H1 (cell line): ENCODE measurements at regions not wholly inside any gene's neighbourhood (a gene's known extent, or its start where the extent isn't known, plus 50 kb on each side); places are given as distances from the start of the nearest gene placed in this dataset.

Experiments
- CTCF ChIA-PET: fragments of 300-600 bp; sonication (Branson Sonifier 250); formaldehyde crosslinking; loops from one replicate; lab custom pipeline; 2021; ENCODE audit not compliant: partially characterized antibody; lab: Charles Lee
- POLR2A ChIA-PET: fragments of 300-600 bp; sonication (Branson Sonifier 250); formaldehyde crosslinking; loops from one replicate; lab custom pipeline; 2021; ENCODE audit warnings: inconsistent platforms; ENCODE audit not compliant: partially characterized antibody; lab: Charles Lee
- DNase-seq, 2 experiments: peaks; one replicate each; pipeline versions ENCODE4 v3.0.0 to v3.0.0-alpha.2; 2010 to 2022; ENCODE audit warnings: low spot score in 2 of 2, low read depth in 1 of 2, mixed read lengths in 1 of 2
- FAIRE-seq: peaks from 2 replicates; lab custom pipeline; 2011; peaks lifted over from hg19 to GRCh38; lab: Jason Lieb, UNC
- H2AFZ ChIP-seq: 2 replicates; pipeline ENCODE4 v1.8.1; 2012; ENCODE audit warnings: low read length, inconsistent platforms
- H2AK5ac ChIP-seq: 2 replicates; pipeline ENCODE4 v1.6.1; 2013; ENCODE audit warnings: low read depth, low read length
- H2BK120ac ChIP-seq: replicated peaks from 2 replicates; pipeline ENCODE3; 2013; ENCODE audit warnings: low read depth, low read length, inconsistent platforms
- H2BK12ac ChIP-seq: 2 replicates; pipeline ENCODE4 v1.6.1; 2013; ENCODE audit warnings: low read depth, low read length
- H2BK15ac ChIP-seq: 2 replicates; pipeline ENCODE4 v1.6.1; 2013; ENCODE audit warnings: low read length
- H2BK20ac ChIP-seq: 2 replicates; pipeline ENCODE4 v1.6.1; 2013; ENCODE audit warnings: low read length
- H2BK5ac ChIP-seq: 2 replicates; pipeline ENCODE4 v1.6.1; 2013; ENCODE audit warnings: low read depth, low read length
- H3K14ac ChIP-seq: 2 replicates; pipeline ENCODE4 v1.6.1; 2013; ENCODE audit warnings: inconsistent platforms; ENCODE audit not compliant: insufficient read length
- H3K18ac ChIP-seq: 2 replicates; pipeline ENCODE4 v1.6.1; 2013; ENCODE audit warnings: low read length; ENCODE audit errors: extremely low read depth
- H3K23ac ChIP-seq: 2 replicates; pipeline ENCODE4 v1.6.1; 2013; ENCODE audit warnings: inconsistent platforms; ENCODE audit not compliant: insufficient read length
- H3K23me2 ChIP-seq: 2 replicates; pipeline ENCODE4 v1.6.1; 2013; ENCODE audit warnings: low read depth, low read length
- H3K27ac ChIP-seq: 2 replicates; pipeline ENCODE4 v1.6.1; 2011; ENCODE audit warnings: low read depth, low read length, inconsistent platforms
- H3K27me3 ChIP-seq, 4 experiments: replicated peaks in 1 of 4; 1 replicate in 1 of 4; 2 replicates in 3 of 4; pipeline versions ENCODE4 v1.6.1 to v1.8.1; 2011 to 2013; ENCODE audit warnings: low read length in 3 of 4, mild to moderate bottlenecking in 3 of 4, inconsistent platforms in 2 of 4, mixed read lengths in 2 of 4, moderate library complexity in 1 of 4; ENCODE audit not compliant: control insufficient read depth in 3 of 4, insufficient read depth in 3 of 4; ENCODE audit errors: extremely low read depth in 1 of 4
- H3K36me3 ChIP-seq, 4 experiments: 2 replicates each; pipeline versions ENCODE4 v1.6.1 to v1.8.1; 2011 to 2013; ENCODE audit warnings: mild to moderate bottlenecking in 4 of 4, low read length in 3 of 4, moderate library complexity in 2 of 4, control low read depth in 1 of 4, inconsistent platforms in 1 of 4; ENCODE audit not compliant: insufficient read depth in 4 of 4, control insufficient read depth in 2 of 4
- H3K4ac ChIP-seq: replicated peaks from 2 replicates; pipeline ENCODE3; 2013; ENCODE audit warnings: low read length, low read depth, mixed read lengths, inconsistent platforms; ENCODE audit not compliant: insufficient read length
- H3K4me1 ChIP-seq, 4 experiments: replicated peaks in 1 of 4; 1 replicate in 1 of 4; 2 replicates in 3 of 4; pipeline versions ENCODE4 v1.6.1 to v1.8.1; 2011 to 2013; ENCODE audit warnings: low read length in 3 of 4, inconsistent platforms in 2 of 4, mixed read lengths in 1 of 4; ENCODE audit not compliant: insufficient read depth in 4 of 4, control insufficient read depth in 3 of 4
- H3K4me2 ChIP-seq, 2 experiments: 2 replicates each; pipeline versions ENCODE4 v1.6.1 to v1.8.1; 2011 to 2013; ENCODE audit warnings: low read depth in 2 of 2, low read length in 2 of 2, control low read depth in 1 of 2, inconsistent platforms in 1 of 2, mild to moderate bottlenecking in 1 of 2; ENCODE audit not compliant: insufficient read depth in 1 of 2
- H3K4me3 ChIP-seq, 4 experiments: fragments of 200-600, 300-600 bp in 1 of 4; sonication (generic), shearing (Covaris generic), sonication (Bioruptor Twin) in 1 of 4; 2 replicates each; pipeline versions ENCODE4 v1.5.1 to v1.8.1; 2011 to 2016; ENCODE audit warnings: low read length in 4 of 4, low read depth in 3 of 4, control low read depth in 2 of 4, inconsistent platforms in 2 of 4, mild to moderate bottlenecking in 2 of 4, mixed read lengths in 1 of 4, moderate library complexity in 1 of 4; ENCODE audit not compliant: insufficient read depth in 2 of 4; ENCODE audit errors: extremely low read depth in 1 of 4
- H3K56ac ChIP-seq: replicated peaks from 2 replicates; pipeline ENCODE3; 2013; ENCODE audit warnings: low read depth, mild to moderate bottlenecking, mixed read lengths, low read length, inconsistent platforms; ENCODE audit not compliant: insufficient read length
- H3K79me1 ChIP-seq: 2 replicates; pipeline ENCODE4 v1.6.1; 2013; ENCODE audit warnings: low read depth, low read length, control low read depth
- H3K79me2 ChIP-seq, 2 experiments: 2 replicates each; pipeline versions ENCODE4 v1.6.1 to v1.8.1; 2012 to 2013; ENCODE audit warnings: low read length in 2 of 2, mild to moderate bottlenecking in 2 of 2, inconsistent platforms in 1 of 2; ENCODE audit not compliant: insufficient read depth in 2 of 2, control insufficient read depth in 1 of 2
- H3K9ac ChIP-seq, 4 experiments: replicated peaks in 1 of 4; 1 replicate in 1 of 4; 2 replicates in 3 of 4; pipeline versions ENCODE4 v1.6.1 to v1.8.1; 2011 to 2013; ENCODE audit warnings: low read depth in 3 of 4, low read length in 3 of 4, control low read depth in 2 of 4, mild to moderate bottlenecking in 2 of 4, moderate library complexity in 2 of 4, inconsistent platforms in 1 of 4; ENCODE audit errors: extremely low read depth in 1 of 4
- H3K9me3 ChIP-seq, 2 experiments: 2 replicates each; pipeline versions ENCODE4 v1.6.1 to v1.8.1; 2012 to 2013; ENCODE audit warnings: mild to moderate bottlenecking in 2 of 2, moderate library complexity in 2 of 2, control low read depth in 1 of 2, inconsistent platforms in 1 of 2, low read depth in 1 of 2, low read length in 1 of 2, mixed read lengths in 1 of 2; ENCODE audit not compliant: insufficient read depth in 2 of 2
- H4K20me1 ChIP-seq, 2 experiments: replicated peaks in 1 of 2; 2 replicates each; pipeline versions ENCODE3 to v1.8.1; 2011 to 2013; ENCODE audit warnings: inconsistent platforms in 2 of 2, low read length in 2 of 2, mild to moderate bottlenecking in 1 of 2; ENCODE audit not compliant: insufficient read depth in 2 of 2, control insufficient read depth in 1 of 2
- H4K5ac ChIP-seq: 2 replicates; pipeline ENCODE4 v1.6.1; 2013; ENCODE audit warnings: low read length, low read depth, mixed read lengths, inconsistent platforms; ENCODE audit not compliant: insufficient read length
- H4K8ac ChIP-seq: 2 replicates; pipeline ENCODE4 v1.8.0; 2013; ENCODE audit warnings: mild to moderate bottlenecking, moderate library complexity, low read length, inconsistent platforms; ENCODE audit not compliant: insufficient read depth; ENCODE audit errors: extremely low read depth
- H4K91ac ChIP-seq: replicated peaks from 2 replicates; pipeline ENCODE3; 2013; ENCODE audit warnings: low read length, mixed read lengths, inconsistent platforms; ENCODE audit not compliant: insufficient read length
- BACH1 ChIP-seq: IDR thresholded peaks from 2 replicates; pipeline ENCODE4 v1.6.1; 2012; ENCODE audit warnings: low read length, improper control_type of control experiment
- CREB1 ChIP-seq: IDR thresholded peaks from 2 replicates; pipeline ENCODE4 v1.6.1; 2012; ENCODE audit warnings: inconsistent platforms
- KDM1A ChIP-seq: fragments of 200-600, 300-600 bp; sonication (generic); IDR thresholded peaks from 2 replicates; pipeline ENCODE4 v1.7.1; 2016; ENCODE audit warnings: mild to moderate bottlenecking, low read length, borderline replicate concordance
- KDM5A ChIP-seq: fragments of 200-600 bp; IDR thresholded peaks from 2 replicates; pipeline ENCODE4 v1.7.1; 2012; ENCODE audit warnings: mild to moderate bottlenecking, low read length, inconsistent platforms, mixed read lengths
- POLR2A ChIP-seq, 2 experiments: IDR thresholded peaks; 1 replicate in 1 of 2; 2 replicates in 1 of 2; pipeline ENCODE4 v1.6.1; 2011; ENCODE audit warnings: low read depth in 2 of 2, low read length in 2 of 2, mild to moderate bottlenecking in 2 of 2; ENCODE audit errors: control extremely low read depth in 1 of 2
- SIRT6 ChIP-seq: IDR thresholded peaks from one replicate; pipeline ENCODE4 v1.7.1; 2012; ENCODE audit warnings: low read length, inconsistent platforms
- SRF ChIP-seq: IDR thresholded peaks from 2 replicates; pipeline ENCODE4 v1.6.1; 2011; ENCODE audit warnings: mild to moderate bottlenecking, low read depth, low read length, moderate library complexity
- TCF12 ChIP-seq: IDR thresholded peaks from 2 replicates; pipeline ENCODE4 v1.6.1; 2011; ENCODE audit warnings: low read depth, mild to moderate bottlenecking, low read length
- WGBS, 2 experiments: shearing (Covaris generic) in 1 of 2; methylation state at CpG; one replicate each; pipeline versions ENCODE4 v1.1.6 to v1.1.7; 2013 to 2015; ENCODE audit warnings: low lambda C conversion rate in 2 of 2, mixed read lengths in 2 of 2, inconsistent platforms in 1 of 2, low coverage in 1 of 2, missing lambda C conversion rate in 1 of 2; ENCODE audit not compliant: insufficient replicate concordance in 2 of 2, insufficient coverage in 1 of 2, insufficient read length in 1 of 2; ENCODE audit errors: extremely low coverage in 1 of 2, missing lambda C conversion rate in 1 of 2; 5-methylcytosine and 5-hydroxymethylcytosine counted together

GRCh38 chr16:86668136-86668910 lies 90.0 kb downstream of the FOXL1 start:
- Histone ChIP-seq H3K9ac (no peak overlapping the region), H2BK120ac (no peak overlapping the region), H3K14ac (no peak overlapping the region), H4K91ac (no peak overlapping the region), H2AK5ac (no peak overlapping the region), H3K4me3 (peak overlapping the region in 1 of 4 experiments; percentile 2; a peak in 1 of 8 replicates), H3K9me3 (peaks cover 0 to 3% of the 10 kb centered on the region in 2 experiments; a peak in 1 of 4 replicates), H3K79me1 (no peaks in the 10 kb centered on the region), H3K23me2 (peaks cover under 1% of the 10 kb centered on the region; the same call in 1 of the 2 replicates), H3K27ac (no peak overlapping the region), H2BK5ac (no peak overlapping the region), H4K20me1 (no peaks in the 10 kb centered on the region), H3K27me3 (no peaks in the 10 kb centered on the region), H2BK12ac (no peak overlapping the region), H2BK20ac (no peak overlapping the region), H3K79me2 (no peaks in the 10 kb centered on the region), H2AFZ (peak overlapping the region; percentile 93; the same call in 1 of the 2 replicates), H3K18ac (no peak overlapping the region), H4K8ac (no peak overlapping the region), H3K4ac (no peak overlapping the region), H3K23ac (no peak overlapping the region), H3K4me1 (peaks cover 3 to 11% (median 5%) of the 10 kb centered on the region in 4 experiments; a peak in 5 of 7 replicates), H4K5ac (no peak overlapping the region), H3K56ac (no peak overlapping the region), H2BK15ac (no peak overlapping the region), H3K4me2 (peak overlapping the region in 1 of 2 experiments; percentile 46; a peak in 2 of 4 replicates), H3K36me3 (no peaks in the 10 kb centered on the region)
- DNase-seq (no peak), FAIRE-seq (peak; percentile 58)
- WGBS, 2 experiments, result 70% methylated on average over 8 of the region's 8 CpGs; no CpG with 5 or more reads in 1 of the 2 experiments
- TF ChIP-seq SIRT6 (no peak), CREB1 (no peak), KDM1A (no peak), TCF12 (no peak), KDM5A (no peak), POLR2A (IDR thresholded peaks at IDR 0.05; ENCODE audit: control extremely low read depth in 1 of 2, low read depth in 2 of 2, low read length in 2 of 2) (no peak), SRF (peak; percentile 63), BACH1 (no peak)
- ChIA-PET CTCF (no interaction called here), POLR2A (no interaction called here)
